K562 (cell line): ENCODE measurements at regions not wholly inside any gene's neighbourhood (a gene's known extent, or its start where the extent isn't known, plus 50 kb on each side); places are given as distances from the start of the nearest gene placed in this dataset.
A peak's percentile ranks its signal among the peaks of the same experiment; 100 is the strongest.

Experiments
- CBFA2T2 ChIP-seq: fragments of 450-650 bp; conservative IDR thresholded peaks from 2 replicates; pipeline ENCODE4 v1.6.1; 2017; ENCODE audit warnings: mild to moderate bottlenecking
- HIVEP1 ChIP-seq: fragments of 250-450 bp; sonication (Bioruptor Pico); IDR thresholded peaks from 2 replicates; pipeline ENCODE4 v1.4.0; 2020; ENCODE audit warnings: mild to moderate bottlenecking
- JUND ChIP-seq, 2 experiments: IDR thresholded peaks; 2 replicates in 1 of 2; 3 replicates in 1 of 2; pipeline ENCODE4 v1.6.1; 2011; ENCODE audit warnings: borderline replicate concordance in 2 of 2, low read depth in 2 of 2, low read length in 2 of 2, improper control_type of control experiment in 1 of 2, missing biosample characterization in 1 of 2, missing genetic modification characterization in 1 of 2, missing genetic modification reagents in 1 of 2
- NELFE ChIP-seq: IDR thresholded peaks from 2 replicates; pipeline ENCODE4 v1.6.1; 2011; ENCODE audit warnings: mild to moderate bottlenecking; ENCODE audit not compliant: insufficient read depth, insufficient read length
- NFE2L1 ChIP-seq: fragments of 450-650 bp; IDR thresholded peaks from 2 replicates; pipeline ENCODE4 v1.6.1; 2016; ENCODE audit warnings: missing genetic modification characterization, low read depth, mild to moderate bottlenecking, missing compliant biosample characterization, moderate library complexity, borderline replicate concordance
- PCBP1 ChIP-seq: fragments of 200-400 bp; formaldehyde crosslinking; IDR thresholded peaks from 2 replicates; pipeline ENCODE4 v1.6.1; 2018; ENCODE audit warnings: mild to moderate bottlenecking, low read depth, low read length; ENCODE audit not compliant: poor library complexity, severe bottlenecking
- RBM25 ChIP-seq: fragments of 200-400 bp; formaldehyde crosslinking; IDR thresholded peaks from 2 replicates; pipeline ENCODE4 v1.6.1; 2018; ENCODE audit warnings: low read length, low read depth, moderate library complexity; ENCODE audit not compliant: severe bottlenecking
- ZNF764 ChIP-seq: fragments of 250-450 bp; sonication (Bioruptor Pico); IDR thresholded peaks from 2 replicates; pipeline ENCODE4 v1.4.0; 2020; ENCODE audit warnings: low read depth, mild to moderate bottlenecking, moderate library complexity
- ZZZ3 ChIP-seq: fragments of 450-650 bp; IDR thresholded peaks from 2 replicates; pipeline ENCODE4 v1.6.1; 2016; ENCODE audit warnings: antibody characterized with exemption, mild to moderate bottlenecking, moderate library complexity
- TF ChIP-seq, protein P1 (sequence below): sonication (generic); formaldehyde crosslinking; IDR thresholded peaks from 2 replicates; pipeline ENCODE4 v1.8.1; 2023; ENCODE audit warnings: mild to moderate bottlenecking, missing genetic modification reagents
- TF ChIP-seq, protein P2 (sequence below): sonication (generic); formaldehyde crosslinking; IDR thresholded peaks from 2 replicates; pipeline ENCODE4 v1.8.1; 2022; ENCODE audit warnings: missing genetic modification reagents
- TF ChIP-seq, protein P3 (sequence below), 2 experiments: fragments of 250-450 bp in 1 of 2; fragments of 450-650 bp in 1 of 2; sonication (Bioruptor Pico) in 1 of 2; IDR thresholded peaks; 2 replicates each; pipeline versions ENCODE4 v1.6.1 to v1.8.0; 2016 to 2021; ENCODE audit warnings: mild to moderate bottlenecking in 2 of 2, moderate library complexity in 2 of 2, missing compliant biosample characterization in 1 of 2, missing genetic modification characterization in 1 of 2
- TF ChIP-seq, protein P4 (sequence below): sonication (generic); formaldehyde crosslinking; IDR thresholded peaks from 2 replicates; pipeline ENCODE4 v1.8.0; 2022; ENCODE audit warnings: mild to moderate bottlenecking, missing genetic modification reagents
- TF ChIP-seq, protein P5 (sequence below): fragments of 450-650 bp; IDR thresholded peaks from 2 replicates; pipeline ENCODE4 v1.6.1; 2016; ENCODE audit warnings: mild to moderate bottlenecking
- TF ChIP-seq, protein P6 (sequence below), 2 experiments: fragments of 450-650 bp in 1 of 2; sonication (generic) in 1 of 2; formaldehyde crosslinking in 1 of 2; IDR thresholded peaks in 1 of 2; conservative IDR thresholded peaks in 1 of 2; 2 replicates each; pipeline versions ENCODE4 v1.6.1 to v1.8.1; 2016 to 2023; ENCODE audit warnings: mild to moderate bottlenecking in 2 of 2, moderate library complexity in 2 of 2, inconsistent platforms in 1 of 2, missing genetic modification reagents in 1 of 2

DNA sequence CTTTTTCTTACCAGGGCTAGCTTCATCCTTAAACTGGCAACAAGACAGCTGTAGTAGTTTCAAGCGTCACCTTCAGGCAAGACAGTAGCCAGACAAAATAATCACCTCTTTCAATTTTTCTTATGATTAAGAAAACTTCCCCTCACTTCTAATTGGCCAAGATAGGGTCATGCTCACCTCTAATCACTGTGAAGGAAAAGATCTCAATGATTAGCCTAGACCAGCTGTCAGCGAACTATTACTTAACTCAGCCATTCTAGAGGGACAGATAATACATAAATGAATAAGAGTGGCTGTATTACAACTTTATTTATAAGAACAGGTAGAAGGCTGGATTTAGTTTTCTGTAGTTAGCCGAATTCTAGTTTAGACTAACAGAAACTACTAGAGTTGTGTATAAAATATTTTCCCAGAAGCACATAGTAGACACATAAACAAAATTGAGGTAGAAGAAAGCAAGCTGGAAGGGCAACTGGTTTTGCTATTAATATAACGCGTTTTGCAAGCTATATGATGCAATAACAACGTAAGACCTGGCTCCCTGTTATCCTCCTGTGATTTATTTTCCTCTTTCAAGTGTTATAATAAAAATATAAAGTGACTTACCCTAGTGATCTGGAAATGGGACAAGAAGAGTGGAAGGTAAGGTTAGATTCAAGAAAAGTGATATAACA lies 64.3 kb downstream of the ELAPOR2 start (continued):
- TF ChIP-seq NELFE, result no peak
- TF ChIP-seq, protein P1, sequence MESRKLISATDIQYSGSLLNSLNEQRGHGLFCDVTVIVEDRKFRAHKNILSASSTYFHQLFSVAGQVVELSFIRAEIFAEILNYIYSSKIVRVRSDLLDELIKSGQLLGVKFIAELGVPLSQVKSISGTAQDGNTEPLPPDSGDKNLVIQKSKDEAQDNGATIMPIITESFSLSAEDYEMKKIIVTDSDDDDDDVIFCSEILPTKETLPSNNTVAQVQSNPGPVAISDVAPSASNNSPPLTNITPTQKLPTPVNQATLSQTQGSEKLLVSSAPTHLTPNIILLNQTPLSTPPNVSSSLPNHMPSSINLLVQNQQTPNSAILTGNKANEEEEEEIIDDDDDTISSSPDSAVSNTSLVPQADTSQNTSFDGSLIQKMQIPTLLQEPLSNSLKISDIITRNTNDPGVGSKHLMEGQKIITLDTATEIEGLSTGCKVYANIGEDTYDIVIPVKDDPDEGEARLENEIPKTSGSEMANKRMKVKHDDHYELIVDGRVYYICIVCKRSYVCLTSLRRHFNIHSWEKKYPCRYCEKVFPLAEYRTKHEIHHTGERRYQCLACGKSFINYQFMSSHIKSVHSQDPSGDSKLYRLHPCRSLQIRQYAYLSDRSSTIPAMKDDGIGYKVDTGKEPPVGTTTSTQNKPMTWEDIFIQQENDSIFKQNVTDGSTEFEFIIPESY, result no peak
- TF ChIP-seq, protein P2, sequence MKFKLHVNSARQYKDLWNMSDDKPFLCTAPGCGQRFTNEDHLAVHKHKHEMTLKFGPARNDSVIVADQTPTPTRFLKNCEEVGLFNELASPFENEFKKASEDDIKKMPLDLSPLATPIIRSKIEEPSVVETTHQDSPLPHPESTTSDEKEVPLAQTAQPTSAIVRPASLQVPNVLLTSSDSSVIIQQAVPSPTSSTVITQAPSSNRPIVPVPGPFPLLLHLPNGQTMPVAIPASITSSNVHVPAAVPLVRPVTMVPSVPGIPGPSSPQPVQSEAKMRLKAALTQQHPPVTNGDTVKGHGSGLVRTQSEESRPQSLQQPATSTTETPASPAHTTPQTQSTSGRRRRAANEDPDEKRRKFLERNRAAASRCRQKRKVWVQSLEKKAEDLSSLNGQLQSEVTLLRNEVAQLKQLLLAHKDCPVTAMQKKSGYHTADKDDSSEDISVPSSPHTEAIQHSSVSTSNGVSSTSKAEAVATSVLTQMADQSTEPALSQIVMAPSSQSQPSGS (CRISPR knock-in tag), result no peak
- peak; percentile 63; the same call in 1 of the 2 replicates for TF ChIP-seq JUND (IDR thresholded peaks at IDR 0.05; ENCODE audit: borderline replicate concordance, low read depth, low read length)
- TF ChIP-seq JUND (tag; IDR thresholded peaks at IDR 0.05; ENCODE audit: borderline replicate concordance, low read depth, low read length), result no peak
- TF ChIP-seq, protein P3, sequence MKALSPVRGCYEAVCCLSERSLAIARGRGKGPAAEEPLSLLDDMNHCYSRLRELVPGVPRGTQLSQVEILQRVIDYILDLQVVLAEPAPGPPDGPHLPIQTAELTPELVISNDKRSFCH (CRISPR knock-in tag; IDR thresholded peaks at IDR 0.05), result no peak
- TF ChIP-seq, protein P3 (tag; IDR thresholded peaks at IDR 0.05), result no peak
- no peak for TF ChIP-seq HIVEP1 (CRISPR knock-in tag)
- TF ChIP-seq, protein P4, sequence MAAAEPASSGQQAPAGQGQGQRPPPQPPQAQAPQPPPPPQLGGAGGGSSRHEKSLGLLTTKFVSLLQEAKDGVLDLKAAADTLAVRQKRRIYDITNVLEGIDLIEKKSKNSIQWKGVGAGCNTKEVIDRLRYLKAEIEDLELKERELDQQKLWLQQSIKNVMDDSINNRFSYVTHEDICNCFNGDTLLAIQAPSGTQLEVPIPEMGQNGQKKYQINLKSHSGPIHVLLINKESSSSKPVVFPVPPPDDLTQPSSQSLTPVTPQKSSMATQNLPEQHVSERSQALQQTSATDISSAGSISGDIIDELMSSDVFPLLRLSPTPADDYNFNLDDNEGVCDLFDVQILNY, result no peak
- no peak for TF ChIP-seq CBFA2T2
- TF ChIP-seq ZNF764, result no peak
- TF ChIP-seq, protein P5, sequence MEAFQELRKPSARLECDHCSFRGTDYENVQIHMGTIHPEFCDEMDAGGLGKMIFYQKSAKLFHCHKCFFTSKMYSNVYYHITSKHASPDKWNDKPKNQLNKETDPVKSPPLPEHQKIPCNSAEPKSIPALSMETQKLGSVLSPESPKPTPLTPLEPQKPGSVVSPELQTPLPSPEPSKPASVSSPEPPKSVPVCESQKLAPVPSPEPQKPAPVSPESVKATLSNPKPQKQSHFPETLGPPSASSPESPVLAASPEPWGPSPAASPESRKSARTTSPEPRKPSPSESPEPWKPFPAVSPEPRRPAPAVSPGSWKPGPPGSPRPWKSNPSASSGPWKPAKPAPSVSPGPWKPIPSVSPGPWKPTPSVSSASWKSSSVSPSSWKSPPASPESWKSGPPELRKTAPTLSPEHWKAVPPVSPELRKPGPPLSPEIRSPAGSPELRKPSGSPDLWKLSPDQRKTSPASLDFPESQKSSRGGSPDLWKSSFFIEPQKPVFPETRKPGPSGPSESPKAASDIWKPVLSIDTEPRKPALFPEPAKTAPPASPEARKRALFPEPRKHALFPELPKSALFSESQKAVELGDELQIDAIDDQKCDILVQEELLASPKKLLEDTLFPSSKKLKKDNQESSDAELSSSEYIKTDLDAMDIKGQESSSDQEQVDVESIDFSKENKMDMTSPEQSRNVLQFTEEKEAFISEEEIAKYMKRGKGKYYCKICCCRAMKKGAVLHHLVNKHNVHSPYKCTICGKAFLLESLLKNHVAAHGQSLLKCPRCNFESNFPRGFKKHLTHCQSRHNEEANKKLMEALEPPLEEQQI, result no peak
- TF ChIP-seq, protein P6, sequence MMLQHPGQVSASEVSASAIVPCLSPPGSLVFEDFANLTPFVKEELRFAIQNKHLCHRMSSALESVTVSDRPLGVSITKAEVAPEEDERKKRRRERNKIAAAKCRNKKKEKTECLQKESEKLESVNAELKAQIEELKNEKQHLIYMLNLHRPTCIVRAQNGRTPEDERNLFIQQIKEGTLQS (IDR thresholded peaks at IDR 0.05), result peak; percentile 93
- TF ChIP-seq, protein P6 (CRISPR knock-in tag; conservative IDR thresholded peaks at IDR 0.05), result no peak
- no peak for TF ChIP-seq NFE2L1
- TF ChIP-seq RBM25, result no peak
- TF ChIP-seq PCBP1, result no peak
- TF ChIP-seq ZZZ3, result no peak
